ENCODE measurements at regions not wholly inside any gene's neighbourhood (a gene's known extent, or its start where the extent isn't known, plus 50 kb on each side); places are given as distances from the start of the nearest gene placed in this dataset.
"Not testable (repeated sequence)": the region's sequence is repeated elsewhere in the genome, so short reads cannot be mapped to it uniquely, and the experiment has no call there.

GRCh38 chrX:110531873-110532580 is 173.4 kb downstream of the RTL9 start:
- DNase-seq (ENCODE audit: low read depth): no peak
- Histone ChIP-seq H3K36me3 (ENCODE audit: control insufficient read depth, insufficient read depth, low read length, severe bottlenecking) (no peaks in the 10 kb centered on the region), H3K4me3 (ENCODE audit: low read length) (no peak overlapping the region), H3K9ac (ENCODE audit: low read length) (no peak overlapping the region), H3K4me1 (ENCODE audit: control insufficient read depth, insufficient read depth, low read length) (no peaks in the 10 kb centered on the region), H3K9me3 (ENCODE audit: control insufficient read depth, low read length) (peaks cover 16% of the 10 kb centered on the region), H3K27me3 (replicated peaks; ENCODE audit: control insufficient read depth, insufficient read depth, low read length) (peaks cover 4% of the 10 kb centered on the region)

DNA sequence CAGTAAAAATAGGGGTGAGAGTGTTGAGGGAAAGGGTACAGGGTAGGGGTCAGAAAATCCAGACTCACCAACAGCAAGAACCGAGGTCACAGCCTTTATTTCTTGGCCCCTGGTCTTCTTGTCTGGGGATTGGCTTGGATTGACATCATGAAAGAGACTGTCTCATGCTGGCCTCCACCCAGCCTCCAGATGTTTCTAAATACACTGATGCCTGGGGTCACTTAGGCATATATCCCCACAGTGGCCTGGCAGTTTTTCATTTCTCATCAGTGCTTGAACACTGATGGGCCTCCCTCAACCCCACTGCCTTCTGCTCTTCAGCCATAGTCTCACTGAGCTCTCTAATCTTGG is 173.9 kb downstream of the RTL9 start:
- Histone ChIP-seq H3K9ac (ENCODE audit: low read length) (no peak overlapping the region), H3K4me1 (ENCODE audit: control insufficient read depth, insufficient read depth, low read length) (no peaks in the 10 kb centered on the region), H3K27me3 (replicated peaks; ENCODE audit: control insufficient read depth, insufficient read depth, low read length) (peaks cover 4% of the 10 kb centered on the region), H3K4me3 (ENCODE audit: low read length) (no peak overlapping the region), H3K36me3 (ENCODE audit: control insufficient read depth, insufficient read depth, low read length, severe bottlenecking) (no peaks in the 10 kb centered on the region), H3K9me3 (ENCODE audit: control insufficient read depth, low read length) (peaks cover 12% of the 10 kb centered on the region)
- DNase-seq (ENCODE audit: low read depth): no peak

DNA sequence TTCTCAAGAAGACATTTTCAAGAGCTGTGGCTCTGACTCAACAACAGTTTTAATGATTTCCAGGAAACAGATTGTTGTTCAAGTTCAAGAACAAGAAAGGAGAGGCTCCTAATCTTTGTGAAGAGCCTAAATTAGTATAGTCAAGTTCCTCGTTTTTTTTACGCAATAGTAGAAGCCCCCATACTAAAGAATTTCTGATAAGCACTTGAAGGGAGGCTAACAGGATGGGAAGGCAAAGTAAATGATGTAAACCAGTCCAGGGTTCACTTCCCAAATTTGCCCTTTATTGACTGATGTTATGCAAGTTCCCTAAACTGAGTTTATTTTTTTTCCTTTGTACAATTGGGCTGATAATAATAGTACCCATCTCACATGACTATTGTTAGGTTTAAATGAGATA is 178.2 kb downstream of the RTL9 start:
- no peak overlapping the region for H3K4me3 ChIP-seq (ENCODE audit: low read length)
- H3K9me3 ChIP-seq (ENCODE audit: control insufficient read depth, low read length): peaks cover 14% of the 10 kb centered on the region
- no peaks in the 10 kb centered on the region for H3K36me3 ChIP-seq (ENCODE audit: control insufficient read depth, insufficient read depth, low read length, severe bottlenecking)
- no peak overlapping the region for H3K9ac ChIP-seq (ENCODE audit: low read length)
- H3K27me3 ChIP-seq (replicated peaks; ENCODE audit: control insufficient read depth, insufficient read depth, low read length): peaks cover 4% of the 10 kb centered on the region
- DNase-seq (ENCODE audit: low read depth): no peak
- no peaks in the 10 kb centered on the region for H3K4me1 ChIP-seq (ENCODE audit: control insufficient read depth, insufficient read depth, low read length)

DNA sequence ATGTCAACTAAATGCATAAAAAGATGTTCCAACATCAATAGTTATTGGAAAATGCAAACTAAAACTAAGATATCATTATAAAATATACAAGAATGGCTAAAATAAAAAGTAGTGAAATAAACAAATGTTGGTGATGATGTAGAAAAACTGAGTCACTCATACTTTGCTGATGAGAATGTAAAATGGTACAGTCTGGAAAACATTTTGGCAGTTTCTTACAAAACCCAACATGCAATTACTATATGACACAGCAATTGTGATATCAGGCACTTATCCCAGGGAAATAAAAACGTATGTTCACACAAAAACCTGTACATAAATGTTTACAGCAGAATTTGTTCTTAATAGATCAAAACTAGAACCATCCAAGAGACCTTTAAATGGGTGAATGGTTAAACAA is 182.6 kb downstream of the RTL9 start:
- no peak overlapping the region for H3K9ac ChIP-seq (ENCODE audit: low read length)
- no peaks in the 10 kb centered on the region for H3K36me3 ChIP-seq (ENCODE audit: control insufficient read depth, insufficient read depth, low read length, severe bottlenecking)
- H3K4me3 ChIP-seq (ENCODE audit: low read length): no peak overlapping the region
- DNase-seq (ENCODE audit: low read depth): no peak
- peaks cover 13% of the 10 kb centered on the region for H3K27me3 ChIP-seq (replicated peaks; ENCODE audit: control insufficient read depth, insufficient read depth, low read length)
- H3K4me1 ChIP-seq (ENCODE audit: control insufficient read depth, insufficient read depth, low read length): no peaks in the 10 kb centered on the region
- H3K9me3 ChIP-seq (ENCODE audit: control insufficient read depth, low read length): peaks cover 14% of the 10 kb centered on the region

DNA sequence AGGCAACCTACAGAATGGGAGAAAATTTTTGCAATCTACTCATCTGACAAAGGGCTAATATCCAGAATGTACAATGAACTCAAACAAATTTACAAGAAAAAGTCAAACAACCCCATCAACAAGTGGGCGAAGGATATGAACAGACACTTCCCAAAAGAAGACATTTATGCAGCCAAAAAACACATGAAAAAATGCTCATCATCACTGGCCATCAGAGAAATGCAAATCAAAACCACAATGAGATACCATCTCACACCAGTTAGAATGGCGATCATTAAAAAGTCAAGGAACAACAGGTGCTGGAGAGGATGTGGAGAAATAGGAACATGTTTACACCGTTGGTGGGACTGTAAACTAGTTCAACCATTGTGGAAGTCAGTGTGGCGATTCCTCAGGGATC is 192.2 kb downstream of the RTL9 start:
- not testable (repeated sequence) for H3K27me3 ChIP-seq (replicated peaks; ENCODE audit: control insufficient read depth, insufficient read depth, low read length); H3K4me3 ChIP-seq (ENCODE audit: low read length); H3K9ac ChIP-seq (ENCODE audit: low read length); H3K4me1 ChIP-seq (ENCODE audit: control insufficient read depth, insufficient read depth, low read length); DNase-seq (ENCODE audit: low read depth); H3K36me3 ChIP-seq (ENCODE audit: control insufficient read depth, insufficient read depth, low read length, severe bottlenecking)
- H3K9me3 ChIP-seq (ENCODE audit: control insufficient read depth, low read length): peaks cover 11% of the 10 kb centered on the region

- no peak overlapping the region for H3K9ac ChIP-seq (ENCODE audit: low read length)
- H3K36me3 ChIP-seq (ENCODE audit: control insufficient read depth, insufficient read depth, low read length, severe bottlenecking): no peaks in the 10 kb centered on the region
- no peaks in the 10 kb centered on the region for H3K4me1 ChIP-seq (ENCODE audit: control insufficient read depth, insufficient read depth, low read length)
- no peak overlapping the region for H3K4me3 ChIP-seq (ENCODE audit: low read length)
- peaks cover 43% of the 10 kb centered on the region for H3K9me3 ChIP-seq (ENCODE audit: control insufficient read depth, low read length)
- H3K27me3 ChIP-seq (replicated peaks; ENCODE audit: control insufficient read depth, insufficient read depth, low read length): no peaks in the 10 kb centered on the region
- no peak for DNase-seq (ENCODE audit: low read depth)
Measured at GRCh38 chrX:110557864-110558263, 199.2 kb downstream of the RTL9 start.

DNA sequence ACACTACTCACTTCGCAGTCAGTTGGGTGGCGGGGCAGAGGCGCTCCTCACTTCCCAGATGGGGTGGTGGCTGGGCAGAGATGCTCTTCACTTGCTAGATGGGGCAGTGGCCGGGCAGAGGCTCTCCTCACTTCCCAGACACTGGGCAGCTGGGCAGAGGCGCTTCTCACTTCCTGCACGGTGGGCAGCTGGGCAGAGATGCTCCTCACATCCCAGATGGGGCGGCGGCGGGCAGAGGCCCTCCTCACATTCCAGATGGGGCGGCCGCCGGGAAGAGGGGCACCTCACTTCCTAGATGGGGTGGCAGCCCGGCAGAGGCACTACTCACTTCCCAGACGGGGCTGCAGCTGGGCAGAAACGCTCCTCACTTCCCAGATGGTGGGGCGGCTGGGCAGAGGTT is 199.8 kb downstream of the RTL9 start:
- no peak overlapping the region for H3K9ac ChIP-seq (ENCODE audit: low read length)
- no peaks in the 10 kb centered on the region for H3K27me3 ChIP-seq (replicated peaks; ENCODE audit: control insufficient read depth, insufficient read depth, low read length)
- no peaks in the 10 kb centered on the region for H3K36me3 ChIP-seq (ENCODE audit: control insufficient read depth, insufficient read depth, low read length, severe bottlenecking)
- no peak overlapping the region for H3K4me3 ChIP-seq (ENCODE audit: low read length)
- H3K9me3 ChIP-seq (ENCODE audit: control insufficient read depth, low read length): peaks cover 43% of the 10 kb centered on the region
- DNase-seq (ENCODE audit: low read depth): no peak
- peaks cover under 1% of the 10 kb centered on the region for H3K4me1 ChIP-seq (ENCODE audit: control insufficient read depth, insufficient read depth, low read length)

DNA sequence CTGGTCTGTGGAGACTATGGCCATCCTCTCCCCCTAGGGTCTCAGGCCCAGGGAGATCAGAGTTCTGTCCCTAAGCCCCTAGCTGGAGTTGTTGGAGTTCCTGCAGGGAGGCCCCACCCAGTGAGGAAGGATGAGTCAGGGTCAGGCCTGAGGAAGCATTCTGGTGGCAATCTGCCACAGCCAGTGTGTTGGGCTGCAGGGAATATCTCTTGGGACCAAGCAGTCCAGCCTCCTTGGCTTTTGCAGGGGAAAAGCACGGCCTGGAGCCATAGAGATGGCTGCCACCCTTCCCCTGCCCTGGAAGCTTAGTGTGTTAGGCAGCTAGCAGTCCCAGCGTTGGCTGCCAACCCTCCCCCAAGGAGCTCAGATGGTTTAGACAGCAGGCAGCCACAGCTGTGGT is 202.4 kb downstream of the RTL9 start:
- H3K36me3 ChIP-seq (ENCODE audit: control insufficient read depth, insufficient read depth, low read length, severe bottlenecking): no peaks in the 10 kb centered on the region
- no peak overlapping the region for H3K9ac ChIP-seq (ENCODE audit: low read length)
- no peaks in the 10 kb centered on the region for H3K27me3 ChIP-seq (replicated peaks; ENCODE audit: control insufficient read depth, insufficient read depth, low read length)
- no peak for DNase-seq (ENCODE audit: low read depth)
- H3K4me1 ChIP-seq (ENCODE audit: control insufficient read depth, insufficient read depth, low read length): peaks cover 5% of the 10 kb centered on the region
- H3K4me3 ChIP-seq (ENCODE audit: low read length): no peak overlapping the region
- peaks cover 42% of the 10 kb centered on the region for H3K9me3 ChIP-seq (ENCODE audit: control insufficient read depth, low read length)

GRCh38 chrX:110563282-110563681 is 204.6 kb downstream of the RTL9 start:
- Histone ChIP-seq H3K4me1 (ENCODE audit: control insufficient read depth, insufficient read depth, low read length) (peaks cover 5% of the 10 kb centered on the region), H3K27me3 (replicated peaks; ENCODE audit: control insufficient read depth, insufficient read depth, low read length) (no peaks in the 10 kb centered on the region), H3K4me3 (ENCODE audit: low read length) (no peak overlapping the region), H3K9me3 (ENCODE audit: control insufficient read depth, low read length) (peaks cover 24% of the 10 kb centered on the region), H3K9ac (ENCODE audit: low read length) (no peak overlapping the region), H3K36me3 (ENCODE audit: control insufficient read depth, insufficient read depth, low read length, severe bottlenecking) (no peaks in the 10 kb centered on the region)
- DNase-seq (ENCODE audit: low read depth): no peak

DNA sequence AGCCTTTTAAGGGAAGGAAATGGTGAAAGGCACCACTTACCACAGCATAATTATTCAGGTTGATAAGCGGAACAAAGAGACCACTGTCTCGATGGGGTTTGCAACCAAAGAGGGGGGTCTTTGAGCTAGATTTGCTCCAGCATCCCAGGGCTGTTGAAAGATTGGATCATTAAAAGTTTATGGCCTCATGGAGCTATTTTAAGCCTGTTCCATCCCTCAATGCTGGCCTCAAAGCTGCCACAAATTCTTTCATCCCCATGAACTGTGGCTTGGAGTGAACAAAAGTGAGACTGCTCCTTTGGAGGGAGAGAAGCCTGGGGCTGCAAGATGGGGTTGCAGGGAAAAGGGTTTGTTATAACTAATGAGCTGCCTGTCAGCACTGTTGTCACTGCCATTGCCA is 209.8 kb downstream of the RTL9 start:
- Histone ChIP-seq H3K9ac (ENCODE audit: low read length) (no peak overlapping the region), H3K36me3 (ENCODE audit: control insufficient read depth, insufficient read depth, low read length, severe bottlenecking) (no peaks in the 10 kb centered on the region), H3K27me3 (replicated peaks; ENCODE audit: control insufficient read depth, insufficient read depth, low read length) (peaks cover 7% of the 10 kb centered on the region), H3K9me3 (ENCODE audit: control insufficient read depth, low read length) (peaks cover 13% of the 10 kb centered on the region), H3K4me3 (ENCODE audit: low read length) (no peak overlapping the region), H3K4me1 (ENCODE audit: control insufficient read depth, insufficient read depth, low read length) (peaks cover 4% of the 10 kb centered on the region)
- no peak for DNase-seq (ENCODE audit: low read depth)

- no peaks in the 10 kb centered on the region for H3K36me3 ChIP-seq (ENCODE audit: control insufficient read depth, insufficient read depth, low read length, severe bottlenecking)
- H3K4me3 ChIP-seq (ENCODE audit: low read length): no peak overlapping the region
- H3K4me1 ChIP-seq (ENCODE audit: control insufficient read depth, insufficient read depth, low read length): no peaks in the 10 kb centered on the region
- H3K9ac ChIP-seq (ENCODE audit: low read length): no peak overlapping the region
- peaks cover 13% of the 10 kb centered on the region for H3K9me3 ChIP-seq (ENCODE audit: control insufficient read depth, low read length)
- H3K27me3 ChIP-seq (replicated peaks; ENCODE audit: control insufficient read depth, insufficient read depth, low read length): peaks cover 7% of the 10 kb centered on the region
- no peak for DNase-seq (ENCODE audit: low read depth)
Measured at GRCh38 chrX:110569506-110569905, 210.9 kb downstream of the RTL9 start.

DNA sequence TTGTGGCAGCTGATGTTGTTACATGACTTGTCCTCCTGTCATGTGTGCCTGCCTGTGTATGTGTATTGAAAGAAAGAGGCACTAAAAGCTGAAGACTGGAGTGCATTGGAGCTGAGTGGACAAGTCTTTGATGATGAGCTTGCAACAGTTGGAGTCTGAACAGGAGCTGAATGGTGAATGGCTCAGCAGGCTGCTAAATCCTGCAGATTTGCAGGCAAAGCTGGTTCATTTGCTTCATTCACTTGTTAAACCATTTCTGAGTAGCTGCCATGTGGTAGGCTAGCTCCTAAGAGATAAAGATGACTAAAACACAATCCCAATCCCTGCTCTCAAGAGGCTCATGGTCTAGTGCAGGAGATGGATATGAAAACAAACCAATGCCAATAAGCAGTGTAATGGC is 217.3 kb downstream of the CHRDL1 start:
- no peaks in the 10 kb centered on the region for H3K36me3 ChIP-seq (ENCODE audit: control insufficient read depth, insufficient read depth, low read length, severe bottlenecking)
- DNase-seq (ENCODE audit: low read depth): no peak
- no peaks in the 10 kb centered on the region for H3K4me1 ChIP-seq (ENCODE audit: control insufficient read depth, insufficient read depth, low read length)
- H3K9me3 ChIP-seq (ENCODE audit: control insufficient read depth, low read length): peaks cover 12% of the 10 kb centered on the region
- H3K4me3 ChIP-seq (ENCODE audit: low read length): no peak overlapping the region
- H3K9ac ChIP-seq (ENCODE audit: low read length): no peak overlapping the region
- peaks cover 21% of the 10 kb centered on the region for H3K27me3 ChIP-seq (replicated peaks; ENCODE audit: control insufficient read depth, insufficient read depth, low read length)
